Sigmoid colon (tissue), 4 donors: ENCODE measurements at regions not wholly inside any gene's neighbourhood (a gene's known extent, or its start where the extent isn't known, plus 50 kb on each side); places are given as distances from the start of the nearest gene placed in this dataset.

ENCODE experiments used
- EP300 ChIP-seq, 4 donors: sonication (generic); formaldehyde crosslinking; IDR thresholded peaks; one replicate each; pipeline ENCODE4 v1.6.1; 2017; ENCODE audit warnings: antibody characterized with exemption in 4 of 4
- POLR2A ChIP-seq, 2 donors: fragments of 450-650 bp; IDR thresholded peaks; one replicate each; pipeline ENCODE4 v1.6.1; 2016; ENCODE audit warnings: antibody characterized with exemption in 2 of 2, mild to moderate bottlenecking in 2 of 2, moderate library complexity in 2 of 2
- TF ChIP-seq, protein P1 (sequence below), 4 experiments: fragments of 450-650 bp in 3 of 4; fragments of 200-600 bp in 1 of 4; IDR thresholded peaks; one replicate each; pipeline ENCODE4 v1.5.1; 2016 to 2019; ENCODE audit warnings: antibody characterized with exemption in 4 of 4, mild to moderate bottlenecking in 3 of 4, moderate library complexity in 2 of 4

DNA sequence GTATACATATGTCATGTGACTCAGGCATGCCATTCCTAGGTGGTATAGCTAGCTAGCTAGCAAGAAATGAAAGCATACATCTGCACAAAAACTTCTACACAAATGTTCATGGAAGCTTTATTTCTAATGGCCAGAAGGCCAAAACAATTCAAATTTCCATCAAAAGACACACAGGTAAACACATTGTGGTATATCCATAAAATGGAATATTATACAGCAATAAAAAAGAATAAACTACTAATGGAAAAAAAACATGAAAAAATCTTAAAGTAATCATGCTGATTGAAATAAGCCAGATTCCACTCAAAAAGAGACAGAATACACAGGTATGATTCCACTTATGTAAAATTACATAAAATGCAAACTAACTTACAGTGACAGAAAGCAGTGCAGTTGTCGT is 154.3 kb downstream of the MACC1 start:
- TF ChIP-seq, protein P1, sequence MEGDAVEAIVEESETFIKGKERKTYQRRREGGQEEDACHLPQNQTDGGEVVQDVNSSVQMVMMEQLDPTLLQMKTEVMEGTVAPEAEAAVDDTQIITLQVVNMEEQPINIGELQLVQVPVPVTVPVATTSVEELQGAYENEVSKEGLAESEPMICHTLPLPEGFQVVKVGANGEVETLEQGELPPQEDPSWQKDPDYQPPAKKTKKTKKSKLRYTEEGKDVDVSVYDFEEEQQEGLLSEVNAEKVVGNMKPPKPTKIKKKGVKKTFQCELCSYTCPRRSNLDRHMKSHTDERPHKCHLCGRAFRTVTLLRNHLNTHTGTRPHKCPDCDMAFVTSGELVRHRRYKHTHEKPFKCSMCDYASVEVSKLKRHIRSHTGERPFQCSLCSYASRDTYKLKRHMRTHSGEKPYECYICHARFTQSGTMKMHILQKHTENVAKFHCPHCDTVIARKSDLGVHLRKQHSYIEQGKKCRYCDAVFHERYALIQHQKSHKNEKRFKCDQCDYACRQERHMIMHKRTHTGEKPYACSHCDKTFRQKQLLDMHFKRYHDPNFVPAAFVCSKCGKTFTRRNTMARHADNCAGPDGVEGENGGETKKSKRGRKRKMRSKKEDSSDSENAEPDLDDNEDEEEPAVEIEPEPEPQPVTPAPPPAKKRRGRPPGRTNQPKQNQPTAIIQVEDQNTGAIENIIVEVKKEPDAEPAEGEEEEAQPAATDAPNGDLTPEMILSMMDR (IDR thresholded peaks at IDR 0.05) = no peak
- TF ChIP-seq EP300 (IDR thresholded peaks at IDR 0.05) = no peak
- TF ChIP-seq POLR2A (IDR thresholded peaks at IDR 0.05) = no peak
